ENCODE measurements at regions not wholly inside any gene's neighbourhood (a gene's known extent, or its start where the extent isn't known, plus 50 kb on each side); places are given as distances from the start of the nearest gene placed in this dataset.

GRCh38 chr5:61596265-61596664, 264.2 kb downstream of the ZSWIM6 start:
- Mint-ChIP-seq H3K9me3 (no peaks in the 10 kb centered on the region), H3K4me3 (no peak overlapping the region), H3K27me3 (ENCODE audit: low read depth) (peaks cover 14% of the 10 kb centered on the region), H3K27ac (no peak overlapping the region), H3K4me1 (ENCODE audit: low read depth) (no peaks in the 10 kb centered on the region), H3K36me3 (ENCODE audit: low read depth) (no peaks in the 10 kb centered on the region)
- no peak for DNase-seq (ENCODE audit: low spot score)

GRCh38 chr5:61597684-61598083, 265.6 kb downstream of the ZSWIM6 start:
- no peak overlapping the region for H3K4me3 Mint-ChIP-seq
- H3K27ac Mint-ChIP-seq, result no peak overlapping the region
- no peaks in the 10 kb centered on the region for H3K4me1 Mint-ChIP-seq (ENCODE audit: low read depth)
- DNase-seq (ENCODE audit: low spot score), result no peak
- no peaks in the 10 kb centered on the region for H3K9me3 Mint-ChIP-seq
- H3K36me3 Mint-ChIP-seq (ENCODE audit: low read depth), result no peaks in the 10 kb centered on the region
- H3K27me3 Mint-ChIP-seq (ENCODE audit: low read depth), result peaks cover 14% of the 10 kb centered on the region

GRCh38 chr5:61598126-61598525, 266.1 kb downstream of the ZSWIM6 start:
- Mint-ChIP-seq H3K9me3 (no peaks in the 10 kb centered on the region), H3K27ac (no peak overlapping the region)

GRCh38 chr5:61599370-61600122, 267.5 kb downstream of the ZSWIM6 start:
- no peak overlapping the region for H3K27ac Mint-ChIP-seq
- H3K4me1 Mint-ChIP-seq (ENCODE audit: low read depth), result no peaks in the 10 kb centered on the region
- no peak for DNase-seq (ENCODE audit: low spot score)
- no peaks in the 10 kb centered on the region for H3K9me3 Mint-ChIP-seq
- H3K4me3 Mint-ChIP-seq, result no peak overlapping the region
- H3K27me3 Mint-ChIP-seq (ENCODE audit: low read depth), result peaks cover 15% of the 10 kb centered on the region
- no peaks in the 10 kb centered on the region for H3K36me3 Mint-ChIP-seq (ENCODE audit: low read depth)

More at GRCh38 chr5:61598126-61598525, 266.1 kb downstream of the ZSWIM6 start:
- no peak for DNase-seq (ENCODE audit: low spot score)
- H3K4me1 Mint-ChIP-seq (ENCODE audit: low read depth), result no peaks in the 10 kb centered on the region
- peaks cover 14% of the 10 kb centered on the region for H3K27me3 Mint-ChIP-seq (ENCODE audit: low read depth)
- no peaks in the 10 kb centered on the region for H3K36me3 Mint-ChIP-seq (ENCODE audit: low read depth)
- no peak overlapping the region for H3K4me3 Mint-ChIP-seq

GRCh38 chr5:61600123-61600444, 268.0 kb downstream of the ZSWIM6 start:
- Mint-ChIP-seq H3K9me3 (no peaks in the 10 kb centered on the region), H3K27me3 (ENCODE audit: low read depth) (peaks cover 11% of the 10 kb centered on the region), H3K4me1 (ENCODE audit: low read depth) (no peaks in the 10 kb centered on the region), H3K36me3 (ENCODE audit: low read depth) (no peaks in the 10 kb centered on the region), H3K27ac (no peak overlapping the region), H3K4me3 (no peak overlapping the region)
- no peak for DNase-seq (ENCODE audit: low spot score)

DNA sequence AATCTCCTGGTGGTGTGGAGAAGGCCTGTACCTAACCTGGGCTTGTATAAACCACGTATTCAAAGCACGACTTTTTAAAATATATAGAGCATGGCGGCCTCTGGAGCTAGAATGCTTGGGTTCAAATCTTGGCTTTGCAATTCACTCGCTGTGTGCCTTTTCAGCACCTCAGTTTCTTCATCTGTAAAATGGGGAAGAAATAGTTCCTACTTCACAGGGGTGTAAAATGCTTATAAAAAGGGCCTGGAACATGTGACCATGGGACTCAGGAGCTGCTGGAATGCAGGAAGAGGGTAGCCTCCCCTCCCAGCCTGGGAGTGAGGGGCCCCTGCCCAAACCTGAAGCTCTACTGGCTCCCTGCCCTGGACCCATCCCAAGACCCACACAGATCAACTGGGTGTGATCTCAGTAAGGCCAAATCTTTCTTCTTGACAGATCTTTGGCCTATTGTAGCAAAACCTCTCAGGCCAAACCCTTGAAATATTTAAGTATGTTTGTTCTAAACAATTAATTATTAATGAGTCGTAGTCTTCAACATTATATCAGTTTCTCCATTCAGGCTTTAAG, 269.0 kb downstream of the ZSWIM6 start:
- Mint-ChIP-seq H3K4me3 (no peak overlapping the region), H3K9me3 (no peaks in the 10 kb centered on the region), H3K27me3 (ENCODE audit: low read depth) (peaks cover 11% of the 10 kb centered on the region), H3K36me3 (ENCODE audit: low read depth) (no peaks in the 10 kb centered on the region), H3K4me1 (ENCODE audit: low read depth) (no peaks in the 10 kb centered on the region), H3K27ac (no peak overlapping the region)
- no peak for DNase-seq (ENCODE audit: low spot score)

DNA sequence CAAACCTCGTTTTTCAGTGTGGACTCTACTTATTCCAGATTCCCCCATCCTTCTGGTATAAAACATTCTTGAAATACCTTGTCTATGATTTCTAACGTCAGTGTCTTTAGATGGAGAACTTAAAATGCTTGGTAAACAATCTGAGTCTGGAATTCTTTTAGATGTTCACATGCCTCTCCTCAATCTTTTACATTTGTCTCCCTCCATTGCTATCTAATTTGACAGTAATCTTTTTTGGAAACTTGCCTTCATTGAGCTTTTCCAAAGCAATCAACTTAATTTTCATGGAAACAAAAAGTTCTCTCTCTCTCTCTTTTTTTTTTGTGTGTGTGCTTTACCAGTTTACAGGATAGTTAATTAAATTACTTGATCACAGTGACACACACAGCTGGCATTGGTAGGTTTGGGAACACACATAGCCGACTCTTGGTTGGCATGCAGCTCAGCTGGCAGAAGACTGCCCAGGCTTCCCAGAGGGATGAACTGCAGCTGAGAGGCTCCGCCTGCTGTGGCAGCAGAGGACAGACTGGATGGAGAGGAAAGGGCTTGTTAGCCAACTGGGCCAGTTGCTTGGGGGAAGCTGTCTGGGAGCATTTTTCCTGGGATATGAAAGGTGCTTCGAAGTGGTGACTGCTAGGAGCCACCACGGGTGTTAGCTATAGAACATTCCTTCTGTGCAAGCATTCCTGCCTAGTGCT, 271.3 kb downstream of the ZSWIM6 start:
- no peak overlapping the region for H3K4me3 Mint-ChIP-seq
- H3K9me3 Mint-ChIP-seq, result no peaks in the 10 kb centered on the region
- H3K4me1 Mint-ChIP-seq (ENCODE audit: low read depth), result no peaks in the 10 kb centered on the region
- H3K27me3 Mint-ChIP-seq (ENCODE audit: low read depth), result peaks cover 5% of the 10 kb centered on the region
- no peaks in the 10 kb centered on the region for H3K36me3 Mint-ChIP-seq (ENCODE audit: low read depth)
- no peak for DNase-seq (ENCODE audit: low spot score)
- H3K27ac Mint-ChIP-seq, result no peak overlapping the region

- H3K4me3 Mint-ChIP-seq, result no peak overlapping the region
- no peaks in the 10 kb centered on the region for H3K4me1 Mint-ChIP-seq (ENCODE audit: low read depth)
- no peak overlapping the region for H3K27ac Mint-ChIP-seq
- DNase-seq (ENCODE audit: low spot score), result no peak
- no peaks in the 10 kb centered on the region for H3K9me3 Mint-ChIP-seq
- no peaks in the 10 kb centered on the region for H3K36me3 Mint-ChIP-seq (ENCODE audit: low read depth)
- H3K27me3 Mint-ChIP-seq (ENCODE audit: low read depth), result peaks cover 3% of the 10 kb centered on the region
These were observed 272.3 kb downstream of the ZSWIM6 start for GRCh38 chr5:61604076-61605025.

- Mint-ChIP-seq H3K4me3 (no peak overlapping the region), H3K9me3 (no peaks in the 10 kb centered on the region), H3K27ac (no peak overlapping the region), H3K4me1 (ENCODE audit: low read depth) (no peaks in the 10 kb centered on the region), H3K27me3 (ENCODE audit: low read depth) (no peaks in the 10 kb centered on the region), H3K36me3 (ENCODE audit: low read depth) (no peaks in the 10 kb centered on the region)
- no peak for DNase-seq (ENCODE audit: low spot score)
These were observed 278.0 kb downstream of the ZSWIM6 start for GRCh38 chr5:61609840-61610677.

DNA sequence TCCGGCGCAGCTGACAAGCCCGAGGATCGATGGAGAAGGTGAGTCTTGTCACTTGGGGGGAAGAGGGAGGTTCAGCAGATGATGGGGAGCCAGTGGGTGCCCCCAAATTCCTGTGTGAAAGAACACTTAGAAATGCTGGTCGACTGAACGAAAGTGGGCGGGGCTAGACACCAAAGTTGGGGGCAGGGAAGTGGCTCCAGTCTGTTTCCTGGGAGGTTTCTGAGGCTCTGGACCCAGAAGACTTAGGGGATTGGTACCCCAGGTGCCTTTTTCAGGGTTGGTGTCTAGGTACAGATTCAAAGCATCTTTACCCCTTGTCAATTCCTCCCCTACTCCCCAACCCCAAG, 278.6 kb downstream of the ZSWIM6 start:
- H3K36me3 Mint-ChIP-seq (ENCODE audit: low read depth), result no peaks in the 10 kb centered on the region
- DNase-seq (ENCODE audit: low spot score), result no peak
- no peaks in the 10 kb centered on the region for H3K9me3 Mint-ChIP-seq
- no peak overlapping the region for H3K27ac Mint-ChIP-seq
- no peaks in the 10 kb centered on the region for H3K27me3 Mint-ChIP-seq (ENCODE audit: low read depth)
- no peaks in the 10 kb centered on the region for H3K4me1 Mint-ChIP-seq (ENCODE audit: low read depth)
- H3K4me3 Mint-ChIP-seq, result no peak overlapping the region

DNA sequence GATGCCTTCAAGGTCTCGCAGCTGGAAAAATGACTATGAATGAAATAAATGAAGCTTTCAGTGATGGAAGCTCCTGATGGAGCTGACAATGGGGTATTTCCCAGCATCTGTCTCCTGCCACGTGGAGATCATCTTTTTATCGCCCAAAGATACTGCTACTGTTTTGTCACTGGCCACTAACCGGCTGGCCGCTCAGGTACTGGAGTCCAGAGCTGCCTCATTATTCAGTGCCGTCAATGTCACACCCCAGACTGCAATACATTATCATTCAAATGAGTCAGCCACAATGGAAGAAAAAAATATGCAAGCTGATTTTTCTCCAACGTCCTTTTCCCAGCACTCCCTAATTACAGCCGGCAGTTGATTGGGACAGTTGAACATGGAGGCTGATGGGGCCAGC, 280.4 kb downstream of the ZSWIM6 start:
- H3K4me3 Mint-ChIP-seq, result no peak overlapping the region
- no peak overlapping the region for H3K27ac Mint-ChIP-seq
- no peak for DNase-seq (ENCODE audit: low spot score)
- H3K36me3 Mint-ChIP-seq (ENCODE audit: low read depth), result no peaks in the 10 kb centered on the region
- H3K27me3 Mint-ChIP-seq (ENCODE audit: low read depth), result no peaks in the 10 kb centered on the region
- no peaks in the 10 kb centered on the region for H3K9me3 Mint-ChIP-seq
- no peaks in the 10 kb centered on the region for H3K4me1 Mint-ChIP-seq (ENCODE audit: low read depth)

GRCh38 chr5:61613679-61614078, 281.6 kb downstream of the ZSWIM6 start:
- Mint-ChIP-seq H3K27me3 (ENCODE audit: low read depth) (no peaks in the 10 kb centered on the region), H3K4me3 (no peak overlapping the region), H3K9me3 (no peaks in the 10 kb centered on the region), H3K36me3 (ENCODE audit: low read depth) (no peaks in the 10 kb centered on the region), H3K27ac (no peak overlapping the region), H3K4me1 (ENCODE audit: low read depth) (no peaks in the 10 kb centered on the region)
- no peak for DNase-seq (ENCODE audit: low spot score)

- Mint-ChIP-seq H3K27ac (no peak overlapping the region), H3K9me3 (no peaks in the 10 kb centered on the region), H3K4me1 (ENCODE audit: low read depth) (no peaks in the 10 kb centered on the region), H3K27me3 (ENCODE audit: low read depth) (no peaks in the 10 kb centered on the region), H3K4me3 (no peak overlapping the region), H3K36me3 (ENCODE audit: low read depth) (no peaks in the 10 kb centered on the region)
- no peak for DNase-seq (ENCODE audit: low spot score)
These were observed 282.5 kb downstream of the ZSWIM6 start for GRCh38 chr5:61614606-61615005.
